Fibroblast of villous mesenchyme (primary cell): ENCODE measurements at regions not wholly inside any gene's neighbourhood (a gene's known extent, or its start where the extent isn't known, plus 50 kb on each side); places are given as distances from the start of the nearest gene placed in this dataset.

Experiments used
- DNase-seq: peaks from one replicate; pipeline ENCODE4 v3.0.0-alpha.2; 2010; ENCODE audit warnings: low read depth
- H3K4me3 ChIP-seq: 2 replicates; pipeline ENCODE4 v1.5.1; 2011; ENCODE audit warnings: low read depth, mild to moderate bottlenecking, low read length
- TF ChIP-seq, protein P1 (sequence below): IDR thresholded peaks from 2 replicates; pipeline ENCODE4 v1.5.1; 2012; ENCODE audit warnings: low read depth, mild to moderate bottlenecking, low read length; ENCODE audit not compliant: insufficient read depth

GRCh38 chr2:8489751-8490150, 192.1 kb upstream of the ID2 start:
- TF ChIP-seq, protein P1, sequence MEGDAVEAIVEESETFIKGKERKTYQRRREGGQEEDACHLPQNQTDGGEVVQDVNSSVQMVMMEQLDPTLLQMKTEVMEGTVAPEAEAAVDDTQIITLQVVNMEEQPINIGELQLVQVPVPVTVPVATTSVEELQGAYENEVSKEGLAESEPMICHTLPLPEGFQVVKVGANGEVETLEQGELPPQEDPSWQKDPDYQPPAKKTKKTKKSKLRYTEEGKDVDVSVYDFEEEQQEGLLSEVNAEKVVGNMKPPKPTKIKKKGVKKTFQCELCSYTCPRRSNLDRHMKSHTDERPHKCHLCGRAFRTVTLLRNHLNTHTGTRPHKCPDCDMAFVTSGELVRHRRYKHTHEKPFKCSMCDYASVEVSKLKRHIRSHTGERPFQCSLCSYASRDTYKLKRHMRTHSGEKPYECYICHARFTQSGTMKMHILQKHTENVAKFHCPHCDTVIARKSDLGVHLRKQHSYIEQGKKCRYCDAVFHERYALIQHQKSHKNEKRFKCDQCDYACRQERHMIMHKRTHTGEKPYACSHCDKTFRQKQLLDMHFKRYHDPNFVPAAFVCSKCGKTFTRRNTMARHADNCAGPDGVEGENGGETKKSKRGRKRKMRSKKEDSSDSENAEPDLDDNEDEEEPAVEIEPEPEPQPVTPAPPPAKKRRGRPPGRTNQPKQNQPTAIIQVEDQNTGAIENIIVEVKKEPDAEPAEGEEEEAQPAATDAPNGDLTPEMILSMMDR = no peak
- DNase-seq = no peak
- H3K4me3 ChIP-seq = no peak overlapping the region

GRCh38 chr2:8490166-8490721, 191.6 kb upstream of the ID2 start:
- H3K4me3 ChIP-seq = no peak overlapping the region
- DNase-seq = no peak
- TF ChIP-seq, protein P1 = no peak

GRCh38 chr2:8491296-8492027, 190.4 kb upstream of the ID2 start:
- no peak for DNase-seq
- TF ChIP-seq, protein P1 = no peak
- H3K4me3 ChIP-seq = no peak overlapping the region

DNA sequence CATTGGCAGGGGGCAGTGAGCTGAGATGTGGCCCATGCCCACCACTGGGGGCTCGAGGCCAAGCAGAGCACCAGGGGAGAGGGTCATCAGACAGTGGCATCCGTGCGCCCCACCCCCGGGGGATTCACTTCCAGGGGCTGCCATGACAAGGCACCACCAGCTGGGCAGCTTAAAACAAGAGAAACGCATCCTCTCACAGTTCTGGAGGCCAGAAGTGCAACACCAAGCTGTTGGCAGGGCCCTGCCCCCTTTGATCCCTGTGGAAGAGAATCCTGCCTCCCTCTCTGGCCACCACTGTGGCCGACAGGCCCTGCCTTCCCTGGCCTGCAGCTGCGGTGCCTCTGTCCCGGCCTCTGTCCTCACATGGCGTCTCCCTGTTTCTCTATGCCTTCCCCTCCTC, 187.7 kb upstream of the ID2 start:
- no peak for DNase-seq
- TF ChIP-seq, protein P1 = no peak
- no peak overlapping the region for H3K4me3 ChIP-seq

GRCh38 chr2:8494589-8494988, 187.3 kb upstream of the ID2 start:
- DNase-seq = no peak
- TF ChIP-seq, protein P1 = no peak

GRCh38 chr2:8495189-8495989, 186.5 kb upstream of the ID2 start:
- H3K4me3 ChIP-seq = no peak overlapping the region
- TF ChIP-seq, protein P1 = no peak
- no peak for DNase-seq

More at GRCh38 chr2:8494589-8494988, 187.3 kb upstream of the ID2 start:
- no peak overlapping the region for H3K4me3 ChIP-seq
